H9 (cell line): ENCODE measurements at regions not wholly inside any gene's neighbourhood (a gene's known extent, or its start where the extent isn't known, plus 50 kb on each side); places are given as distances from the start of the nearest gene placed in this dataset.
A peak's percentile ranks its signal among the peaks of the same experiment; 100 is the strongest.

Experiments
- DNase-seq: peaks from one replicate; pipeline ENCODE4 v3.0.0-alpha.2; 2017
- H2AFZ ChIP-seq: one replicate; pipeline ENCODE4 v1.6.1; 2013; ENCODE audit warnings: mild to moderate bottlenecking, low read length, control low read depth, moderate library complexity
- H2AK5ac ChIP-seq: 2 replicates; pipeline ENCODE4 v1.6.1; 2013; ENCODE audit warnings: low read length, control low read depth, mixed read lengths; ENCODE audit not compliant: insufficient read length
- H2BK120ac ChIP-seq: one replicate; pipeline ENCODE4 v1.6.1; 2013; ENCODE audit warnings: low read depth, mild to moderate bottlenecking, low read length, control low read depth, inconsistent platforms; ENCODE audit not compliant: poor library complexity, severe bottlenecking
- H2BK12ac ChIP-seq: 2 replicates; pipeline ENCODE4 v1.6.1; 2013; ENCODE audit warnings: low read length, control low read depth, mixed read lengths, low read depth; ENCODE audit not compliant: insufficient read length
- H2BK15ac ChIP-seq: 2 replicates; pipeline ENCODE4 v1.6.1; 2013; ENCODE audit warnings: low read depth, low read length, control low read depth
- H2BK20ac ChIP-seq: one replicate; pipeline ENCODE4 v1.6.1; 2013; ENCODE audit warnings: low read depth, mild to moderate bottlenecking, low read length, control low read depth, inconsistent platforms; ENCODE audit not compliant: poor library complexity, severe bottlenecking
- H2BK5ac ChIP-seq: 2 replicates; pipeline ENCODE4 v1.6.1; 2013; ENCODE audit warnings: low read length, control low read depth, mixed read lengths; ENCODE audit not compliant: insufficient read length
- H3K14ac ChIP-seq: 2 replicates; pipeline ENCODE4 v1.6.1; 2013; ENCODE audit warnings: low read length, control low read depth; ENCODE audit not compliant: insufficient read depth
- H3K18ac ChIP-seq: 2 replicates; pipeline ENCODE4 v1.6.1; 2013; ENCODE audit warnings: low read depth, mild to moderate bottlenecking, mixed read lengths, low read length, control low read depth; ENCODE audit not compliant: insufficient read length
- H3K23ac ChIP-seq: 2 replicates; pipeline ENCODE4 v1.6.1; 2013; ENCODE audit warnings: low read length, control low read depth, mixed read lengths, low read depth; ENCODE audit not compliant: insufficient read length
- H3K23me2 ChIP-seq: 2 replicates; pipeline ENCODE4 v1.6.1; 2013; ENCODE audit warnings: low read depth, mild to moderate bottlenecking, mixed read lengths, low read length, control low read depth; ENCODE audit not compliant: insufficient read length, poor library complexity, severe bottlenecking
- H3K27ac ChIP-seq: 2 replicates; pipeline ENCODE4 v1.5.1; 2013; ENCODE audit warnings: low read length, control low read depth, mixed read lengths, low read depth; ENCODE audit not compliant: insufficient read length
- H3K27me3 ChIP-seq: 2 replicates; pipeline ENCODE4 v1.6.1; 2013; ENCODE audit warnings: low read length, control low read depth, inconsistent platforms; ENCODE audit not compliant: insufficient read depth
- H3K4ac ChIP-seq: 2 replicates; pipeline ENCODE4 v1.6.1; 2013; ENCODE audit warnings: low read depth, mild to moderate bottlenecking, control low read depth, inconsistent platforms, low read length, moderate library complexity
- H3K4me1 ChIP-seq: 2 replicates; pipeline ENCODE4 v1.6.1; 2013; ENCODE audit warnings: low read length, control low read depth, inconsistent platforms; ENCODE audit not compliant: insufficient read depth
- H3K4me2 ChIP-seq: 2 replicates; pipeline ENCODE4 v1.6.1; 2013; ENCODE audit warnings: low read length, control low read depth, mixed read lengths; ENCODE audit not compliant: insufficient read length, insufficient read depth
- H3K56ac ChIP-seq: 2 replicates; pipeline ENCODE4 v1.6.1; 2013; ENCODE audit warnings: low read depth, mild to moderate bottlenecking, mixed read lengths, low read length, control low read depth; ENCODE audit not compliant: insufficient read length
- H3K79me1 ChIP-seq: 2 replicates; pipeline ENCODE4 v1.6.1; 2013; ENCODE audit warnings: low read depth, mild to moderate bottlenecking, moderate library complexity, low read length, control low read depth, inconsistent platforms; ENCODE audit not compliant: insufficient read depth, poor library complexity, severe bottlenecking
- H3K79me2 ChIP-seq: 2 replicates; pipeline ENCODE4 v1.6.1; 2013; ENCODE audit warnings: low read length, control low read depth, inconsistent platforms; ENCODE audit not compliant: insufficient read depth
- H3K9ac ChIP-seq: 2 replicates; pipeline ENCODE4 v1.6.1; 2013; ENCODE audit warnings: low read length, control low read depth, mixed read lengths; ENCODE audit not compliant: insufficient read length; ENCODE audit errors: extremely low read depth
- H3K9me3 ChIP-seq: one replicate; pipeline ENCODE4 v1.6.1; 2013; ENCODE audit warnings: low read depth, low read length, inconsistent platforms; ENCODE audit not compliant: control insufficient read depth
- H3T11ph ChIP-seq: one replicate; pipeline ENCODE4 v1.6.1; 2013; ENCODE audit warnings: mild to moderate bottlenecking, low read length, control low read depth, inconsistent platforms
- H4K20me1 ChIP-seq: one replicate; pipeline ENCODE4 v1.6.1; 2013; ENCODE audit not compliant: control insufficient read depth, insufficient read length, insufficient read depth
- H4K5ac ChIP-seq: 2 replicates; pipeline ENCODE4 v1.6.1; 2013; ENCODE audit warnings: low read depth, mild to moderate bottlenecking, mixed read lengths, low read length, control low read depth; ENCODE audit not compliant: insufficient read length
- H4K8ac ChIP-seq: replicated peaks from 2 replicates; pipeline ENCODE4 v1.6.1; 2013; ENCODE audit warnings: low read length, control low read depth, mixed read lengths, low read depth; ENCODE audit not compliant: insufficient read length
- H4K91ac ChIP-seq: 2 replicates; pipeline ENCODE4 v1.6.1; 2013; ENCODE audit warnings: low read depth, mild to moderate bottlenecking, moderate library complexity, mixed read lengths, low read length, control low read depth; ENCODE audit not compliant: insufficient read length
- H3K27ac Mint-ChIP-seq, 3 experiments: 2 replicates in 2 of 3; 3 replicates in 1 of 3; pipeline ENCODE4 v1.8.0; 2020 to 2021; ENCODE audit warnings: mixed read lengths in 3 of 3, mild to moderate bottlenecking in 1 of 3, moderate library complexity in 1 of 3
- H3K27me3 Mint-ChIP-seq: 2 replicates; pipeline ENCODE4 v1.8.0; 2021; ENCODE audit warnings: low read depth, mild to moderate bottlenecking, moderate library complexity, mixed read lengths
- H3K36me3 Mint-ChIP-seq, 3 experiments: 2 replicates in 2 of 3; 3 replicates in 1 of 3; pipeline ENCODE4 v1.8.0; 2020 to 2021; ENCODE audit warnings: low read depth in 3 of 3, mixed read lengths in 3 of 3; ENCODE audit not compliant: insufficient read depth in 1 of 3
- H3K4me1 Mint-ChIP-seq, 2 experiments: 2 replicates each; pipeline ENCODE4 v1.8.0; 2020; ENCODE audit warnings: mixed read lengths in 2 of 2
- H3K4me3 Mint-ChIP-seq, 2 experiments: 2 replicates in 1 of 2; 3 replicates in 1 of 2; pipeline ENCODE4 v1.8.0; 2020 to 2021; ENCODE audit warnings: mild to moderate bottlenecking in 2 of 2, mixed read lengths in 2 of 2, moderate library complexity in 1 of 2
- H3K9me3 Mint-ChIP-seq, 2 experiments: 2 replicates in 1 of 2; 3 replicates in 1 of 2; pipeline ENCODE4 v1.8.0; 2020; ENCODE audit warnings: mild to moderate bottlenecking in 2 of 2, mixed read lengths in 2 of 2, moderate library complexity in 1 of 2
- WGBS: extraction: QIAGEN DNeasy Blood & Tissue Kit; methylation state at CpG from one replicate; pipeline ENCODE4 v1.1.7; 2013; ENCODE audit warnings: missing lambda C conversion rate, low lambda C conversion rate, mixed read lengths; ENCODE audit not compliant: insufficient read length; ENCODE audit errors: extremely low coverage; 5-methylcytosine and 5-hydroxymethylcytosine counted together
- TF ChIP-seq, protein P1 (sequence below): fragments of 200-600 bp; sonication (generic); conservative IDR thresholded peaks from 3 replicates; pipeline ENCODE4 v1.8.0; 2021; ENCODE audit warnings: antibody characterized with exemption, mild to moderate bottlenecking

DNA sequence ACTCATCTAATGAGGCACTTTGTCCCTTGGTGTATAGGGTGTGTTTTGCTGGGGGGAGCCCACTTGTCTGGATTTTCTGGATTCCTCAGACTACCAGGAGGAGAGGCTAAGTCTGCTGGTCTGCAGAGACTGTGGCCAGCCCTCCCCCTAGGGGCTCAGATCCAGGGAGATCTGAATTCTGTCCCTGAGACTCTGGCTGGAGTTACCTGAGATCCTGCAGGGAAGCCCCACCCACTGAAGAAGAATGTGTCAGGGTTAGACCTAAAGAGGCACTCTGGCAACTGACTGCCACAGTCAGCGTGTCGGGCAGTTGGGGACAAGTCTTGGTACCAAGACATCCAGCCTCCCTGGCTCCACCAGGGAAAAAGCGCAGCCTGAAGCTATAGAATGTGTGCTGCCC is 138.9 kb downstream of the DCAF12L2 start:
- H2AFZ ChIP-seq: no peak overlapping the region
- no peak overlapping the region for H2BK15ac ChIP-seq
- Mint-ChIP-seq H3K36me3 (peaks cover 0 to 1% (median 0%) of the 10 kb centered on the region in 3 experiments; a peak in 1 of 7 replicates), H3K27me3 (no peaks in the 10 kb centered on the region; the same call in 1 of the 2 replicates), H3K4me3 (no peak overlapping the region), H3K4me1 (peaks cover 8 to 9% of the 10 kb centered on the region in 2 experiments), H3K9me3 (peaks cover 9 to 59% of the 10 kb centered on the region in 2 experiments), H3K27ac (no peak overlapping the region)
- no peak overlapping the region for H3K56ac ChIP-seq
- no peaks in the 10 kb centered on the region for H3K27me3 ChIP-seq
- WGBS: no CpG with 5 or more reads among the region's 3 CpGs
- H3K9me3 ChIP-seq: no peaks in the 10 kb centered on the region
- H3T11ph ChIP-seq: no peak overlapping the region
- no peak overlapping the region for H4K5ac ChIP-seq
- H2AK5ac ChIP-seq: no peak overlapping the region
- H3K4me1 ChIP-seq: no peaks in the 10 kb centered on the region; the same call in 1 of the 2 replicates
- no peak overlapping the region for H4K91ac ChIP-seq
- no peaks in the 10 kb centered on the region for H3K79me2 ChIP-seq
- no peak overlapping the region for H2BK5ac ChIP-seq
- no peaks in the 10 kb centered on the region for H3K79me1 ChIP-seq
- H3K23me2 ChIP-seq: no peaks in the 10 kb centered on the region
- H4K8ac ChIP-seq: no peak overlapping the region
- no peak overlapping the region for H3K27ac ChIP-seq
- no peaks in the 10 kb centered on the region for H4K20me1 ChIP-seq
- H3K14ac ChIP-seq: no peak overlapping the region
- no peak overlapping the region for H3K18ac ChIP-seq
- H3K4me2 ChIP-seq: no peak overlapping the region
- no peak overlapping the region for H3K9ac ChIP-seq
- no peak overlapping the region for H2BK12ac ChIP-seq
- no peak overlapping the region for H3K4ac ChIP-seq
- TF ChIP-seq, protein P1, sequence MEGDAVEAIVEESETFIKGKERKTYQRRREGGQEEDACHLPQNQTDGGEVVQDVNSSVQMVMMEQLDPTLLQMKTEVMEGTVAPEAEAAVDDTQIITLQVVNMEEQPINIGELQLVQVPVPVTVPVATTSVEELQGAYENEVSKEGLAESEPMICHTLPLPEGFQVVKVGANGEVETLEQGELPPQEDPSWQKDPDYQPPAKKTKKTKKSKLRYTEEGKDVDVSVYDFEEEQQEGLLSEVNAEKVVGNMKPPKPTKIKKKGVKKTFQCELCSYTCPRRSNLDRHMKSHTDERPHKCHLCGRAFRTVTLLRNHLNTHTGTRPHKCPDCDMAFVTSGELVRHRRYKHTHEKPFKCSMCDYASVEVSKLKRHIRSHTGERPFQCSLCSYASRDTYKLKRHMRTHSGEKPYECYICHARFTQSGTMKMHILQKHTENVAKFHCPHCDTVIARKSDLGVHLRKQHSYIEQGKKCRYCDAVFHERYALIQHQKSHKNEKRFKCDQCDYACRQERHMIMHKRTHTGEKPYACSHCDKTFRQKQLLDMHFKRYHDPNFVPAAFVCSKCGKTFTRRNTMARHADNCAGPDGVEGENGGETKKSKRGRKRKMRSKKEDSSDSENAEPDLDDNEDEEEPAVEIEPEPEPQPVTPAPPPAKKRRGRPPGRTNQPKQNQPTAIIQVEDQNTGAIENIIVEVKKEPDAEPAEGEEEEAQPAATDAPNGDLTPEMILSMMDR: no peak
- H3K23ac ChIP-seq: no peak overlapping the region
- no peak overlapping the region for H2BK120ac ChIP-seq
- H2BK20ac ChIP-seq: no peak overlapping the region
- DNase-seq: peak; percentile 29
